ENCODE measurements at regions not wholly inside any gene's neighbourhood (a gene's known extent, or its start where the extent isn't known, plus 50 kb on each side); places are given as distances from the start of the nearest gene placed in this dataset.

- H3K9ac ChIP-seq (ENCODE audit: low read depth, low read length) = no peak overlapping the region
- no peak overlapping the region for H2AK5ac ChIP-seq (ENCODE audit: low read depth, low read length)
- H3K9me3 ChIP-seq (ENCODE audit: control insufficient read depth, insufficient read depth, low read length) = peaks cover 2% of the 10 kb centered on the region; the same call in 1 of the 2 replicates
- H3K18ac ChIP-seq (ENCODE audit: low read depth, low read length) = no peak overlapping the region
- no peak overlapping the region for H4K5ac ChIP-seq (ENCODE audit: low read depth, low read length)
- H4K20me1 ChIP-seq (ENCODE audit: insufficient read depth, low read length) = no peaks in the 10 kb centered on the region
- BruUV-seq (replicated peaks) = no TSS peak
- H2BK15ac ChIP-seq (ENCODE audit: low read depth, low read length) = no peak overlapping the region
- no peak overlapping the region for H2BK5ac ChIP-seq (ENCODE audit: low read depth, low read length, poor library complexity, severe bottlenecking)
- no peaks in the 10 kb centered on the region for H3K9me1 ChIP-seq (ENCODE audit: insufficient read depth, low read length)
- no peak overlapping the region for H2BK120ac ChIP-seq (ENCODE audit: low read depth, low read length)
- H2BK20ac ChIP-seq (ENCODE audit: low read depth, low read length) = no peak overlapping the region
- H3K4me3 ChIP-seq (ENCODE audit: insufficient read depth, low read depth, low read length) = no peak overlapping the region
- no peaks in the 10 kb centered on the region for H3K4me1 ChIP-seq (ENCODE audit: control insufficient read depth, insufficient read depth, low read length)
- no peak overlapping the region for H4K8ac ChIP-seq (ENCODE audit: low read depth in 2 of 2, low read length in 2 of 2)
- H2AFZ ChIP-seq (replicated peaks; ENCODE audit: low read length, poor library complexity) = no peak overlapping the region
- H3K14ac ChIP-seq (replicated peaks; ENCODE audit: low read depth, low read length) = no peak overlapping the region
- H3K56ac ChIP-seq (ENCODE audit: extremely low read depth, insufficient read depth, low read length) = no peak overlapping the region
- WGBS, 2 experiments (ENCODE audit: extremely low coverage in 2 of 2, insufficient read length in 1 of 2) = no CpG with 5 or more reads among the region's 1 CpG
- ATAC-seq (ENCODE audit: low read depth) (no peak), DNase-seq (no peak)
- in situ Hi-C loops (cut with MboI; ENCODE audit: low sequenced_read_pairs) = no loop called here
- no peak overlapping the region for H3K23ac ChIP-seq (ENCODE audit: low read depth, low read length)
- no peaks in the 10 kb centered on the region for H3K79me1 ChIP-seq (ENCODE audit: low read depth in 1 of 2, low read length in 2 of 2)
- no peak overlapping the region for H2AK9ac ChIP-seq (replicated peaks; ENCODE audit: low read depth, low read length, poor library complexity)
- no peaks in the 10 kb centered on the region for H3K27me3 ChIP-seq (ENCODE audit: control insufficient read depth, insufficient read depth, low read length)
- no peaks in the 10 kb centered on the region for H3K36me3 ChIP-seq (ENCODE audit: control insufficient read depth, insufficient read depth, low read length)
- H3K4ac ChIP-seq (ENCODE audit: low read depth, low read length) = no peak overlapping the region
- TF ChIP-seq RAD21 (IDR thresholded peaks at IDR 0.05; ENCODE audit: low read length) (no peak), CHD1 (IDR thresholded peaks at IDR 0.05; ENCODE audit: low read depth, low read length) (no peak), CEBPB (IDR thresholded peaks at IDR 0.05; ENCODE audit: low read depth, low read length) (no peak), FOS (IDR thresholded peaks at IDR 0.05; ENCODE audit: low read depth, low read length) (no peak), MXI1 (IDR thresholded peaks at IDR 0.05; ENCODE audit: borderline replicate concordance, low read depth, low read length) (no peak), RFX5 (IDR thresholded peaks at IDR 0.05; ENCODE audit: low read depth, low read length) (no peak), POLR2A (IDR thresholded peaks at IDR 0.05; ENCODE audit: low read depth, low read length) (no peak), RCOR1 (IDR thresholded peaks at IDR 0.05; ENCODE audit: insufficient replicate concordance, low read length) (no peak), SMC3 (IDR thresholded peaks at IDR 0.05; ENCODE audit: low read depth, low read length) (no peak), ELK1 (IDR thresholded peaks at IDR 0.05; ENCODE audit: borderline replicate concordance, low read depth, low read length) (no peak), MAFK (IDR thresholded peaks at IDR 0.05; ENCODE audit: low read depth, low read length) (no peak), NFE2L2 (IDR thresholded peaks at IDR 0.05; ENCODE audit: low read depth, low read length) (no peak)
- TF ChIP-seq, protein P1, sequence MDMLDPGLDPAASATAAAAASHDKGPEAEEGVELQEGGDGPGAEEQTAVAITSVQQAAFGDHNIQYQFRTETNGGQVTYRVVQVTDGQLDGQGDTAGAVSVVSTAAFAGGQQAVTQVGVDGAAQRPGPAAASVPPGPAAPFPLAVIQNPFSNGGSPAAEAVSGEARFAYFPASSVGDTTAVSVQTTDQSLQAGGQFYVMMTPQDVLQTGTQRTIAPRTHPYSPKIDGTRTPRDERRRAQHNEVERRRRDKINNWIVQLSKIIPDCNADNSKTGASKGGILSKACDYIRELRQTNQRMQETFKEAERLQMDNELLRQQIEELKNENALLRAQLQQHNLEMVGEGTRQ (IDR thresholded peaks at IDR 0.05; ENCODE audit: low read depth, low read length) = no peak
- TF ChIP-seq, protein P2, sequence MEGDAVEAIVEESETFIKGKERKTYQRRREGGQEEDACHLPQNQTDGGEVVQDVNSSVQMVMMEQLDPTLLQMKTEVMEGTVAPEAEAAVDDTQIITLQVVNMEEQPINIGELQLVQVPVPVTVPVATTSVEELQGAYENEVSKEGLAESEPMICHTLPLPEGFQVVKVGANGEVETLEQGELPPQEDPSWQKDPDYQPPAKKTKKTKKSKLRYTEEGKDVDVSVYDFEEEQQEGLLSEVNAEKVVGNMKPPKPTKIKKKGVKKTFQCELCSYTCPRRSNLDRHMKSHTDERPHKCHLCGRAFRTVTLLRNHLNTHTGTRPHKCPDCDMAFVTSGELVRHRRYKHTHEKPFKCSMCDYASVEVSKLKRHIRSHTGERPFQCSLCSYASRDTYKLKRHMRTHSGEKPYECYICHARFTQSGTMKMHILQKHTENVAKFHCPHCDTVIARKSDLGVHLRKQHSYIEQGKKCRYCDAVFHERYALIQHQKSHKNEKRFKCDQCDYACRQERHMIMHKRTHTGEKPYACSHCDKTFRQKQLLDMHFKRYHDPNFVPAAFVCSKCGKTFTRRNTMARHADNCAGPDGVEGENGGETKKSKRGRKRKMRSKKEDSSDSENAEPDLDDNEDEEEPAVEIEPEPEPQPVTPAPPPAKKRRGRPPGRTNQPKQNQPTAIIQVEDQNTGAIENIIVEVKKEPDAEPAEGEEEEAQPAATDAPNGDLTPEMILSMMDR (conservative IDR thresholded peaks at IDR 0.05; ENCODE audit: low read depth, low read length) = no peak
- no peak overlapping the region for H4K91ac ChIP-seq (ENCODE audit: insufficient read depth, low read depth, low read length)
- dilution Hi-C loops (cut with HindIII; ENCODE audit: low sequenced_read_pairs, unreplicated experiment) = no loop called here
- ChIA-PET POLR2A (ENCODE audit: unreplicated experiment) (no interaction called here), CTCF (no interaction called here)
- H3K27ac ChIP-seq (ENCODE audit: insufficient read depth, low read length) = no peak overlapping the region
- intact Hi-C loops (cut with micrococcal nuclease) = no loop called here
- H3K4me2 ChIP-seq (ENCODE audit: low read depth, low read length) = no peak overlapping the region
Measured at GRCh38 chr10:108765794-108766193, 1157.5 kb downstream of the XPNPEP1 start.

Measured in IMR-90 (cell line).